LNCaP clone FGC (cell line): ENCODE measurements at regions not wholly inside any gene's neighbourhood (a gene's known extent, or its start where the extent isn't known, plus 50 kb on each side); places are given as distances from the start of the nearest gene placed in this dataset.

Source experiments
- DNase-seq: peaks from one replicate; pipeline ENCODE4 v3.0.0-alpha.2; 2011; ENCODE audit warnings: low read depth
- H3K4me3 ChIP-seq: 2 replicates; pipeline ENCODE4 v1.5.1; 2011; ENCODE audit warnings: mild to moderate bottlenecking, low read depth, low read length, control low read depth
- TF ChIP-seq, protein P1 (sequence below): IDR thresholded peaks from 2 replicates; pipeline ENCODE4 v1.5.1; 2012; ENCODE audit warnings: mild to moderate bottlenecking; ENCODE audit not compliant: control insufficient read depth, insufficient read depth; ENCODE audit errors: extremely low read depth

DNA sequence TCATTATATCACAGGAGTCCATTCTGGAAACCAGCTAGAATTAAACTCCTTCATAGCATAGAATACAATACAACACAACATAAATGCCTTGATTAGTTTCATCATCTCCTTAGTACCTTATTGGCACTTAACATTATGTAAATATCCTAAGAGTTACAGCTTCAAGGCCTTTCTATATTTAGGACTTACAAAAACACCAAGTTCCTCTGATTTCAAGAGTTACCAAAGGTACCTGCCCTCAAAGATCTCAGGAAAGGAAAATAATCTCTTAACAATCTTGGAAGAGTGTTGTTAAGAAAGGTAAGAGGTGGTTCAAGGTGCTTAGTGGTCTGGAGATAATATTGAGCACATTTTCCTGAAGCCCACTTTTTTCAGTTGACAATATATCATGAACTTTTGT, 477.7 kb downstream of the IGSF11 start:
- DNase-seq = no peak
- TF ChIP-seq, protein P1, sequence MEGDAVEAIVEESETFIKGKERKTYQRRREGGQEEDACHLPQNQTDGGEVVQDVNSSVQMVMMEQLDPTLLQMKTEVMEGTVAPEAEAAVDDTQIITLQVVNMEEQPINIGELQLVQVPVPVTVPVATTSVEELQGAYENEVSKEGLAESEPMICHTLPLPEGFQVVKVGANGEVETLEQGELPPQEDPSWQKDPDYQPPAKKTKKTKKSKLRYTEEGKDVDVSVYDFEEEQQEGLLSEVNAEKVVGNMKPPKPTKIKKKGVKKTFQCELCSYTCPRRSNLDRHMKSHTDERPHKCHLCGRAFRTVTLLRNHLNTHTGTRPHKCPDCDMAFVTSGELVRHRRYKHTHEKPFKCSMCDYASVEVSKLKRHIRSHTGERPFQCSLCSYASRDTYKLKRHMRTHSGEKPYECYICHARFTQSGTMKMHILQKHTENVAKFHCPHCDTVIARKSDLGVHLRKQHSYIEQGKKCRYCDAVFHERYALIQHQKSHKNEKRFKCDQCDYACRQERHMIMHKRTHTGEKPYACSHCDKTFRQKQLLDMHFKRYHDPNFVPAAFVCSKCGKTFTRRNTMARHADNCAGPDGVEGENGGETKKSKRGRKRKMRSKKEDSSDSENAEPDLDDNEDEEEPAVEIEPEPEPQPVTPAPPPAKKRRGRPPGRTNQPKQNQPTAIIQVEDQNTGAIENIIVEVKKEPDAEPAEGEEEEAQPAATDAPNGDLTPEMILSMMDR = no peak
- no peak overlapping the region for H3K4me3 ChIP-seq

DNA sequence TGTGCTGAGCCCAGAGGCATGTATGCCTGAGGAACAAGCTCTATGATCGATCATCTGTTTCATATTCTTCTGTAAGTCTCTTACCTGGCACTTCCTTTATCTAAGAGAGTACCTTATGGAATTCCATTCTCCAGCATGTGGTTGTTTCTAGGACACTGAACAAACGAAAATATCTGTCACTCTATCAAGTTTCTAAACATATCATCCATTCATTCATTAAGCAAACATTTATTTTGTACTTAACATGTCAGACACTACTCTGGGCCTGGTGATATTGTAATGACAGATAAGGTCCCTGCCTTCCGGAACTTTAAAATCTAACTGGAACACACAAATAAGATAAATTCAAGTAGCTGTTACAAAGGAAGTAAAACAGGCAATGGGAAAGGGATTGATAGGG, 477.1 kb downstream of the IGSF11 start:
- TF ChIP-seq, protein P1 = no peak
- no peak for DNase-seq
- no peak overlapping the region for H3K4me3 ChIP-seq

DNA sequence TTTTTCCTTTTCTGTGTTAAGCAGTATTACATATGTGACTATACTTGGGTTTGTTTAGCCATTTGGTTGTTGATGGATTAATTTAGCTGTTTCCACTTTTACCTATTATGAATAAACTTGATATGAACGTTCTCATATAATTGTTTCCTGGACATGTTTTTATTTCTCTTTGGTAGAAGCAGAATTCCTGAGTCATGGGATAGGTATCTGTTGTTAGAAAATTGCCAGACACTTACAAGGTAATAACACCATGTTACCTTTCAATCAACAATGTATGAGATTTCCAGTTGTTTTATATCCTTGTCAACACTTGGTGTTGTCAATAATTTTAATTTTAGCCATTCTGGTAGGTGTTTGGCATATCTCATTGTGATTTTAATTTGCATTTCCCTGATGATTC, 475.4 kb downstream of the IGSF11 start:
- DNase-seq = no peak
- TF ChIP-seq, protein P1 = no peak
- H3K4me3 ChIP-seq = no peak overlapping the region

DNA sequence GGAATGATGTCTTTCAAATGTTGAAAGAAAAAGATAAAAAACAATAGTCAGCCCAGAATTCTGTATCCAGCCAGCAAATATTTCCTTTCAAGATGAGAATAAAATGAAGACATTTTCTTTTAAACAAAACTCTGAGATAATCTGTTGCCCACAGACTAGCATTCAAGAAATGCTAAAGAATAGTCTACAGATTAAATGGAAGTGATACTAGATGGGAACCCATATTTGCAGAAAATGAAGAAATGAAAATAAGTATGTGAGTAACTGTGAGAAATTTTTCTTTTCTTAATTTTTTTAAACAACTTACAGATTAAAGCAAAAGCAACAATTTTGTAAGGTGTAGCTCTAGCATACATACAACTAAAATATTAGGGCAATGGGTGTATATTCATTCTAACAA, 469.8 kb downstream of the IGSF11 start:
- TF ChIP-seq, protein P1 = no peak
- H3K4me3 ChIP-seq = no peak overlapping the region
- no peak for DNase-seq

DNA sequence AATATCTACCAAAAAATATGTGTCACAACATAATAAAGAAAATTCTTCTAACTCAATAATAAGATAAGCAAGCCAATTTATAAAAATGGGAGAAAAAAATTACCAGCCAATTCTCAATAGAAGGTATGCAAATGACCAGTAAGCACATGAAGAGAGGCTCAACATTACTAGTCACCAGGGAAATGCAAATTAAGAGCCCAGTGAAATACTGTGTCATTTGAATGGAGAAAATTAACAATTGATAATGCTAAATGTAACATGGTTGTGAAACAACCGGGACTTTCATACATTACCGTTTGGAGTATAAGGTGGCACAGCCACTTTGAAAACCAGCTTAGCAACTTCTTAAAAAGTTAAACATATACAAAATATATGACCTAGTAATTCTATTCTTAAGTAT, 460.7 kb downstream of the IGSF11 start:
- no peak for DNase-seq
- TF ChIP-seq, protein P1 = no peak
- H3K4me3 ChIP-seq = no peak overlapping the region

DNA sequence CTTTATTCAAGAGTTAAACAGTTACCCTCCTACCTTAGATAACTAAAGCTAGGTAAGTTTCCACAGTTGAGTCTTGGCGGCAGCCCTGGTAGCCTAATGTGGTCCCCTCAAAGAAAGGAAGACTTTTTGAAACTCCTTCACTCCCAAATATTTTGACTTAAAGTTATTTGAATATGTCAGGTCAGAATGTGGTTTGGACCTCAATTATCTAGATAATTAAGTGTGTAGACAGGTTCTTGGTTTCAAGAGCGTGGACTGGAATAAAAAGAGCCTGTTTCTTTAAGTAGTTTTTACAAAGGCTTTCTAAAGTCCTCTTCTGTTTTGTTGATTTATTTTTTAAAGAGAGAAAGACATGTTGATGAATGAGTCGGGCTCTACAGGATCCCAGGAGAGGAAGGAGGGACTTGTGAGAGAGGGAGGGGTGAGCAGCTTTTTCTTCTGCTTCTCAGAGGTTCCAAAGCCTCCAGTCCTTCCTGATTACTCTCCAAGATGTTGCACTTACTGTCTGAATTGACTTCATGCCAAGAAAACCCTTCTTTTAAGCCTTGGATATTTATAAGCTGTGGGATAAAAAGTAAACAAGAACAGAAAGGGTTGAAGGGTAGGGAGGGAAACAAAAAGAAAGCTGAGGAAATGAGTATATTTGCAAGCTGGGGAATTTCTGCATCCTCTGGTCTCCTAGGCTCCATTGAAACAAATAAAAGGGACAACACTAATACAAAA, 457.4 kb downstream of the IGSF11 start:
- TF ChIP-seq, protein P1 = no peak
- H3K4me3 ChIP-seq = no peak overlapping the region
- no peak for DNase-seq

DNA sequence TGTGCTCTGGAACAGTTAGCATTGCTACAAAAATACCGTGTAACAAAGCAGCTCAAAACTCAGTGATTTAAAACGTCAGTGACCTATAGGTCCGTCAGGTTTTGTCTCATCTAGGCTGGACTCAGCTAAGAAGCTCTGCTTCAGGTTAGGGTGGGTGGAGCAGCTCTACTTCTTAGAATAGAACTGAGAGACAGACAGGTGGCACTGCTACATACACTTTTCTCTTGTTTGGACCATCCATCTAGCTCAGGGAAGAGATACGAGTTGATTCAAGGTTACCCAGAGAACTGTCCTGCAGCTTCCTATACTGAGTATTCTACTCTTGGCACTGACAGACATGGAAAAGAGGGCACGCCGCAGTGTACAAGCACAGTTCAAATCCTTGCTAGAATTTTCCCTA, 456.1 kb downstream of the IGSF11 start:
- no peak overlapping the region for H3K4me3 ChIP-seq
- TF ChIP-seq, protein P1 = no peak
- DNase-seq = no peak
